ENCODE measurements at regions not wholly inside any gene's neighbourhood (a gene's known extent, or its start where the extent isn't known, plus 50 kb on each side); places are given as distances from the start of the nearest gene placed in this dataset.

- no peak overlapping the region for H3K4me3 ChIP-seq (ENCODE audit: low read depth, low read length)
- no peaks in the 10 kb centered on the region for H3K27me3 ChIP-seq (ENCODE audit: control insufficient read depth, insufficient read depth, low read length)
- DNase-seq (ENCODE audit: low read depth), result no peak
- H3K36me3 ChIP-seq (ENCODE audit: control insufficient read depth, insufficient read depth, low read length), result no peaks in the 10 kb centered on the region
- no peak for TF ChIP-seq CTCF (IDR thresholded peaks at IDR 0.05; ENCODE audit: insufficient read depth, low read length, poor library complexity, severe bottlenecking)
Measured at GRCh38 chr2:43154685-43155084, 71.7 kb downstream of the ZFP36L2 start.

- no peak for DNase-seq (ENCODE audit: low read depth)
- Histone ChIP-seq H3K4me3 (ENCODE audit: low read depth, low read length) (no peak overlapping the region), H3K27me3 (ENCODE audit: control insufficient read depth, insufficient read depth, low read length) (no peaks in the 10 kb centered on the region), H3K36me3 (ENCODE audit: control insufficient read depth, insufficient read depth, low read length) (no peaks in the 10 kb centered on the region)
- no peak for TF ChIP-seq CTCF (IDR thresholded peaks at IDR 0.05; ENCODE audit: insufficient read depth, low read length, poor library complexity, severe bottlenecking)
Measured at GRCh38 chr2:43152741-43153647, 73.4 kb downstream of the ZFP36L2 start.

- Histone ChIP-seq H3K36me3 (ENCODE audit: control insufficient read depth, insufficient read depth, low read length) (no peaks in the 10 kb centered on the region), H3K27me3 (ENCODE audit: control insufficient read depth, insufficient read depth, low read length) (no peaks in the 10 kb centered on the region), H3K4me3 (ENCODE audit: low read depth, low read length) (no peak overlapping the region)
- TF ChIP-seq CTCF (IDR thresholded peaks at IDR 0.05; ENCODE audit: insufficient read depth, low read length, poor library complexity, severe bottlenecking), result no peak
- DNase-seq (ENCODE audit: low read depth), result no peak
Measured at GRCh38 chr2:43152186-43152585, 74.2 kb downstream of the ZFP36L2 start.

GRCh38 chr2:43149482-43150107 lies 76.8 kb downstream of the ZFP36L2 start:
- Histone ChIP-seq H3K4me3 (ENCODE audit: low read depth, low read length) (no peak overlapping the region), H3K36me3 (ENCODE audit: control insufficient read depth, insufficient read depth, low read length) (no peaks in the 10 kb centered on the region)
- no peak for TF ChIP-seq CTCF (IDR thresholded peaks at IDR 0.05; ENCODE audit: insufficient read depth, low read length, poor library complexity, severe bottlenecking)

GRCh38 chr2:43146083-43146482 lies 80.3 kb downstream of the ZFP36L2 start:
- no peak overlapping the region for H3K4me3 ChIP-seq (ENCODE audit: low read depth, low read length)
- TF ChIP-seq CTCF (IDR thresholded peaks at IDR 0.05; ENCODE audit: insufficient read depth, low read length, poor library complexity, severe bottlenecking), result no peak
- DNase-seq (ENCODE audit: low read depth), result no peak
- H3K36me3 ChIP-seq (ENCODE audit: control insufficient read depth, insufficient read depth, low read length), result no peaks in the 10 kb centered on the region
- no peaks in the 10 kb centered on the region for H3K27me3 ChIP-seq (ENCODE audit: control insufficient read depth, insufficient read depth, low read length)

More at GRCh38 chr2:43149482-43150107, 76.8 kb downstream of the ZFP36L2 start:
- H3K27me3 ChIP-seq (ENCODE audit: control insufficient read depth, insufficient read depth, low read length), result no peaks in the 10 kb centered on the region
- DNase-seq (ENCODE audit: low read depth), result no peak
